Esophagus muscularis mucosa (tissue), 4 donors: ENCODE measurements at regions not wholly inside any gene's neighbourhood (a gene's known extent, or its start where the extent isn't known, plus 50 kb on each side); places are given as distances from the start of the nearest gene placed in this dataset.

ENCODE experiments used
- DNase-seq: peaks from one replicate; pipeline ENCODE4 v3.0.0-alpha.2; 2017; ENCODE audit errors: extremely low spot score
- H3K27ac ChIP-seq, 4 donors: fragments of 200-600 bp; sonication (generic); replicated peaks in 1 of 4; 1 replicate in 3 of 4; 2 replicates in 1 of 4; pipeline ENCODE4 v1.5.1; 2016 to 2019; ENCODE audit warnings: mild to moderate bottlenecking in 1 of 4
- H3K27me3 ChIP-seq, 4 donors: fragments of 200-600 bp; sonication (generic); one replicate each; pipeline versions ENCODE4 v1.5.1 to v1.6.0; 2016 to 2019
- H3K36me3 ChIP-seq, 4 donors: fragments of 200-600 bp; sonication (generic); one replicate each; pipeline ENCODE4 v1.5.1; 2016 to 2019
- H3K4me1 ChIP-seq, 4 donors: fragments of 200-600 bp; sonication (generic); one replicate each; pipeline ENCODE4 v1.5.1; 2016 to 2019
- H3K4me3 ChIP-seq, 4 donors: fragments of 200-600 bp; sonication (generic); 1 replicate in 2 of 4; 2 replicates in 2 of 4; pipeline ENCODE4 v1.5.1; 2016 to 2019; ENCODE audit warnings: mild to moderate bottlenecking in 4 of 4, moderate library complexity in 1 of 4
- H3K9me3 ChIP-seq, 4 donors: fragments of 200-600 bp; sonication (generic); 1 replicate in 3 of 4; 2 replicates in 1 of 4; pipeline ENCODE4 v1.5.1; 2016 to 2019
- EP300 ChIP-seq: sonication (generic); formaldehyde crosslinking; IDR thresholded peaks from one replicate; pipeline ENCODE4 v1.6.1; 2017; ENCODE audit warnings: antibody characterized with exemption
- POLR2A ChIP-seq: fragments of 450-650 bp; IDR thresholded peaks from one replicate; pipeline ENCODE4 v1.6.1; 2017; ENCODE audit warnings: antibody characterized with exemption, moderate library complexity, mild to moderate bottlenecking, low read depth
- POLR2AphosphoS5 ChIP-seq, 2 donors: sonication (generic); formaldehyde crosslinking; IDR thresholded peaks; one replicate each; pipeline ENCODE4 v1.6.1; 2017; ENCODE audit warnings: antibody characterized with exemption in 2 of 2
- WGBS: methylation state at CpG from one replicate; pipeline ENCODE4 v1.1.5; 2018; 5-methylcytosine and 5-hydroxymethylcytosine counted together
- intact Hi-C: fragments of 100-400 bp; cut with DNase I; formaldehyde crosslinking; loops from one replicate; pipeline ENCODE4 v1.15.1; 2023
- TF ChIP-seq, protein P1 (sequence below), 3 experiments: fragments of 200-600 bp in 2 of 3; fragments of 450-650 bp in 1 of 3; sonication (generic) in 2 of 3; IDR thresholded peaks; one replicate each; pipeline ENCODE4 v1.5.1; 2017 to 2019; ENCODE audit warnings: antibody characterized with exemption in 3 of 3, mild to moderate bottlenecking in 2 of 3, moderate library complexity in 1 of 3

DNA sequence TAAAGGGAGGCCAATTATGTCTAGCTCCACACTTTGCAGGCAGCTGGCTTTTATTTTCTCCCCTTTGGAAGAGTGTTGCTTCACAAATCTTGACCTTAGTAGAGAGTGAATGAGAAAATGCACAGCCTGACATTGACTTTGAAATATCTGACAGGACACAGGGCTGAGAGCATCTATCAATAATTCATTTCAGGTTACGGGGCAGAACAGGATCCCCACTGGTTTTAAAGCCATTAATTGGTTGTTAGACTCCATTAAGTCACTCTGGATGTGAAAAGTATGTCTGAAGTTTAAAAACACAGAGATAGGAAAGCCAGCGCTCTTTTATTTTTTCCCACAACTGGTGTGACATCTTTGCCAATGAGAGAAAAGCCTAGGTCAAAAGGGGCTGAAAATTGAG, 251.9 kb upstream of the TMC3 start:
- no peaks in the 10 kb centered on the region for H3K27me3 ChIP-seq
- no peaks in the 10 kb centered on the region for H3K36me3 ChIP-seq
- 82% methylated on average over 2 of the region's 2 CpGs for WGBS
- DNase-seq, result no peak
- TF ChIP-seq POLR2AphosphoS5 (IDR thresholded peaks at IDR 0.05), result no peak
- TF ChIP-seq POLR2A, result no peak
- no peak for TF ChIP-seq EP300
- TF ChIP-seq, protein P1, sequence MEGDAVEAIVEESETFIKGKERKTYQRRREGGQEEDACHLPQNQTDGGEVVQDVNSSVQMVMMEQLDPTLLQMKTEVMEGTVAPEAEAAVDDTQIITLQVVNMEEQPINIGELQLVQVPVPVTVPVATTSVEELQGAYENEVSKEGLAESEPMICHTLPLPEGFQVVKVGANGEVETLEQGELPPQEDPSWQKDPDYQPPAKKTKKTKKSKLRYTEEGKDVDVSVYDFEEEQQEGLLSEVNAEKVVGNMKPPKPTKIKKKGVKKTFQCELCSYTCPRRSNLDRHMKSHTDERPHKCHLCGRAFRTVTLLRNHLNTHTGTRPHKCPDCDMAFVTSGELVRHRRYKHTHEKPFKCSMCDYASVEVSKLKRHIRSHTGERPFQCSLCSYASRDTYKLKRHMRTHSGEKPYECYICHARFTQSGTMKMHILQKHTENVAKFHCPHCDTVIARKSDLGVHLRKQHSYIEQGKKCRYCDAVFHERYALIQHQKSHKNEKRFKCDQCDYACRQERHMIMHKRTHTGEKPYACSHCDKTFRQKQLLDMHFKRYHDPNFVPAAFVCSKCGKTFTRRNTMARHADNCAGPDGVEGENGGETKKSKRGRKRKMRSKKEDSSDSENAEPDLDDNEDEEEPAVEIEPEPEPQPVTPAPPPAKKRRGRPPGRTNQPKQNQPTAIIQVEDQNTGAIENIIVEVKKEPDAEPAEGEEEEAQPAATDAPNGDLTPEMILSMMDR (IDR thresholded peaks at IDR 0.05), result no peak
- H3K4me3 ChIP-seq, result no peak overlapping the region
- H3K9me3 ChIP-seq, result no peaks in the 10 kb centered on the region
- H3K27ac ChIP-seq, result no peak overlapping the region
- intact Hi-C loops, result no loop called here
- no peaks in the 10 kb centered on the region for H3K4me1 ChIP-seq

DNA sequence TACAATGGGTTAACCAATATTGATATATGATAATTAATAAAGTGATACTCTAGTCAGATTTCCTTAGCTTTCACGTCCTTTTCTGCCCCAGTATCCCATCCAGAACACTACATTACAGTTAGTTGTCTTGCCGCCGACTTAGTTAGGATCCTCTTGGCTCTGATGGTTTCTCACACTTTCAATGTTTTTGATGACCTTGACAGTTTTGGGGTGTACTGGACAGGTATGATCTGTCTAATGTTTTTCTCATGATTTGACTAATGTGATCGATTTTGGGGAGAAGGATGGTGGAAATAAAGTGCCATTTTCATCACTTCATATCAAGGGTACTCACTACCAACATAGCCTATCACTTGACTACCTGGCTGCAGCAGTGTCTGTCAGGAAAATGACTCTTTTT, 245.0 kb upstream of the TMC3 start:
- no peak for DNase-seq
- Histone ChIP-seq H3K9me3 (no peaks in the 10 kb centered on the region), H3K36me3 (no peaks in the 10 kb centered on the region), H3K4me1 (no peaks in the 10 kb centered on the region), H3K27ac (no peak overlapping the region), H3K27me3 (no peaks in the 10 kb centered on the region), H3K4me3 (no peak overlapping the region)
- intact Hi-C loops, result no loop called here
- TF ChIP-seq POLR2AphosphoS5 (IDR thresholded peaks at IDR 0.05) (no peak), EP300 (no peak), POLR2A (no peak)
- TF ChIP-seq, protein P1 (IDR thresholded peaks at IDR 0.05), result no peak
- WGBS, result 93% methylated on average over 4 of the region's 4 CpGs

DNA sequence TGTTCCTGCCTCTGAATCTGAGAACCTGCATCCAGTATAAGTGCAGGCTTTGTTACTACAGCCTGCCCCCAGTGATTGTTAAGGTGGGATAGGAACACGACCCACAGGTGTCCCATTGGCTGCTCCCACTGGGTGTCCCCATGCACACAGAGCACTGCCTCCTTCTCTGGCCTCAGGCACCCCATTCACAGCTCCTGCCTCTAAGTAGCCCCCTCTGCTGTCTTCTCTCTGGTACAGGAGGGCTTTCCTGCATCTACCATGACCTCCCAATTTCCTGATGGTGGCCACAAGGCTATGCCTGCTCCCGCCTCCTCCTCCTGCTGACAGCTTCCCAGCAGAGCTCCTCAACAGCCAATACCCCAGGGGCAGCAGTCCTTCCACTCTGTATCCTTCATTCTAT, 238.6 kb upstream of the TMC3 start:
- no peaks in the 10 kb centered on the region for H3K36me3 ChIP-seq
- DNase-seq, result no peak
- intact Hi-C loops, result no loop called here
- no peak overlapping the region for H3K27ac ChIP-seq
- no peak overlapping the region for H3K4me3 ChIP-seq
- WGBS, result 95% methylated on average over 2 of the region's 2 CpGs
- no peaks in the 10 kb centered on the region for H3K4me1 ChIP-seq
- no peaks in the 10 kb centered on the region for H3K27me3 ChIP-seq
- no peaks in the 10 kb centered on the region for H3K9me3 ChIP-seq
- no peak for TF ChIP-seq EP300
- TF ChIP-seq, protein P1 (IDR thresholded peaks at IDR 0.05), result no peak
- no peak for TF ChIP-seq POLR2A
- TF ChIP-seq POLR2AphosphoS5 (IDR thresholded peaks at IDR 0.05), result no peak

DNA sequence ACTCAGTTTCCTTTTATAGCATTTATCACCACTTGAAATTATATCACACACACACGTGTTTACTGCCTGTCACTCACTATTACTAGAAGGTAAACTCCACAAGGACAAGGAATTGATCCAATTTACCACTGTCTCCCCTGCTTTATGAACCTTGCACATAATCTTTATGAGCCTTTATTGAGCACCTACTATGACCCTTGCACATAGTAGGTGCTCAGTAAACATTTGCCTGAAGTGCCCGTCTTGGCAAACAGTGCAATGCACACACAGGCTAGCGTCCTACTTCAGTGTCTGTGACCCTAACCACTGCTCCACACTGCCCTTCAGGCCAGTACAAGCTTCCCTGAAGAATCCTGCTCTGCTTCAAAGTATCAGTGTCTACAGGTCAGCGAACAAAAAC, 237.7 kb upstream of the TMC3 start:
- no peak overlapping the region for H3K27ac ChIP-seq
- intact Hi-C loops, result no loop called here
- WGBS, result 84% methylated on average over 4 of the region's 4 CpGs
- TF ChIP-seq POLR2AphosphoS5 (IDR thresholded peaks at IDR 0.05) (no peak), POLR2A (no peak), EP300 (no peak)
- TF ChIP-seq, protein P1 (IDR thresholded peaks at IDR 0.05), result no peak
- no peaks in the 10 kb centered on the region for H3K4me1 ChIP-seq
- no peak for DNase-seq
- H3K27me3 ChIP-seq, result no peaks in the 10 kb centered on the region
- H3K36me3 ChIP-seq, result no peaks in the 10 kb centered on the region
- no peak overlapping the region for H3K4me3 ChIP-seq
- H3K9me3 ChIP-seq, result no peaks in the 10 kb centered on the region

DNA sequence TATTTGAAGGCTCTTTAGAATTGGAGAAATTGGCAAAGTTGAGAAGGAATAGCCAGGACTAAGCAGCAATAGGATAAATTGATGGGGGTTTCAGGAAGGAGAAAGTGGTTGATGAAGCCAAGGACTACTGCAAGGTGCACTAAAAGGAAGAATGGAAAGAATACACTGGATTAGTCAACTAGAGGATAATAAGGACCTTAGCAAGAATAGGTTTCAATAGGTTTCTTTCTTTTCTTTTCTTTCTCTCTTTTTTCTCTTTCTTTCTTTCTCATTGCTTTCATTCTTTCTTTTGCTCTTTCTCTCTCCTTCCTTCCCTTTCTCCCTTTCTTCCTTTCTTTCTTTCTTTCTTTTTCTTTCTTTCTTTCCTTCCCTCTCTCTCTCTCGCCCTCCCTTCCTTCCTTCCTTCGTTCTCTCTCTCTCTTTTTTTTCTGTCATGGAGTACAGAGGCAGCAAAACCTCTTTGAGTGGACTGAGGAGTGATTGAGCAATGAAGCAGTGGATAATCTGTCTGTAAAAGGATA, 234.4 kb upstream of the TMC3 start:
- intact Hi-C loops, result no loop called here
- WGBS, result 74% methylated on average over 2 of the region's 2 CpGs

More for the DNA sequence above, 234.4 kb upstream of the TMC3 start:
- no peak for DNase-seq
- H3K27ac ChIP-seq, result no peak overlapping the region
- no peaks in the 10 kb centered on the region for H3K9me3 ChIP-seq
- no peaks in the 10 kb centered on the region for H3K4me1 ChIP-seq
- no peaks in the 10 kb centered on the region for H3K27me3 ChIP-seq
- no peaks in the 10 kb centered on the region for H3K36me3 ChIP-seq
- H3K4me3 ChIP-seq, result no peak overlapping the region
- TF ChIP-seq, protein P1 (IDR thresholded peaks at IDR 0.05), result no peak
- no peak for TF ChIP-seq POLR2AphosphoS5 (IDR thresholded peaks at IDR 0.05)
- no peak for TF ChIP-seq EP300
- no peak for TF ChIP-seq POLR2A
